ENCODE measurements at regions not wholly inside any gene's neighbourhood (a gene's known extent, or its start where the extent isn't known, plus 50 kb on each side); places are given as distances from the start of the nearest gene placed in this dataset.

DNA sequence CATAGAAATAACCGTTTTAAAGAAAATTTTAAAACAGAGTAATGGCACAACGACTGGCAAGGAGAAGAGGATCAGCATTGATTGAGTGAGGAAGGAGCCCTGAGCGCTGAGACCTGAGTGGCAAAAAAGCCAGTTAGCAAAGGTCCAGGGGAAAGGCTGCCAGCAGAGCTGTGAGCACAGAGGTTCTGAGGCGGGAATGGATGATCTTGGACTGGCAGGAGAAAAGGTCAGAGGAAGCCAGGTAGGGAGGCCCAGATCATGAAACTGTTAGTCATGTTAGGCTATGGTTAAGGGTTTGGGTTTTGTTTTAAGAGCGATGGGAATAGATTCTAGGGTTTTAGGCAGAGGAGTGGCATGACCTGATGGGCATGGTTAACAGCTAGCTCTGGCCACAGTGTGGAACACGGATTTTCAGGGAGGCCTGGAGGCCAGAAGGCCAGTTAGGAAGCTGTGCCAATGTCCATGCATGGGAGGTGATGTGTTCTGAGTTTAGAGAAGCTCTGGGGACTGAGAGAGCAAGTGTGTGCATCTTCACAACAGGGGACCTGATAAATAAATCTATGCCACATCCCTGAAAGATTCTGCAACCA is 57.7 kb upstream of the GALNT10 start:
- no peak overlapping the region for H3K27ac ChIP-seq
- no peaks in the 10 kb centered on the region for H3K4me1 ChIP-seq
- H3K36me3 ChIP-seq = no peaks in the 10 kb centered on the region
- H3K9me3 ChIP-seq = no peaks in the 10 kb centered on the region
- no peak for TF ChIP-seq POLR2AphosphoS5 (IDR thresholded peaks at IDR 0.05; ENCODE audit: insufficient read depth in 1 of 2, low read depth in 1 of 2)
- TF ChIP-seq, protein P1, sequence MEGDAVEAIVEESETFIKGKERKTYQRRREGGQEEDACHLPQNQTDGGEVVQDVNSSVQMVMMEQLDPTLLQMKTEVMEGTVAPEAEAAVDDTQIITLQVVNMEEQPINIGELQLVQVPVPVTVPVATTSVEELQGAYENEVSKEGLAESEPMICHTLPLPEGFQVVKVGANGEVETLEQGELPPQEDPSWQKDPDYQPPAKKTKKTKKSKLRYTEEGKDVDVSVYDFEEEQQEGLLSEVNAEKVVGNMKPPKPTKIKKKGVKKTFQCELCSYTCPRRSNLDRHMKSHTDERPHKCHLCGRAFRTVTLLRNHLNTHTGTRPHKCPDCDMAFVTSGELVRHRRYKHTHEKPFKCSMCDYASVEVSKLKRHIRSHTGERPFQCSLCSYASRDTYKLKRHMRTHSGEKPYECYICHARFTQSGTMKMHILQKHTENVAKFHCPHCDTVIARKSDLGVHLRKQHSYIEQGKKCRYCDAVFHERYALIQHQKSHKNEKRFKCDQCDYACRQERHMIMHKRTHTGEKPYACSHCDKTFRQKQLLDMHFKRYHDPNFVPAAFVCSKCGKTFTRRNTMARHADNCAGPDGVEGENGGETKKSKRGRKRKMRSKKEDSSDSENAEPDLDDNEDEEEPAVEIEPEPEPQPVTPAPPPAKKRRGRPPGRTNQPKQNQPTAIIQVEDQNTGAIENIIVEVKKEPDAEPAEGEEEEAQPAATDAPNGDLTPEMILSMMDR (IDR thresholded peaks at IDR 0.05) = no peak
- TF ChIP-seq POLR2A (IDR thresholded peaks at IDR 0.05) = no peak
- intact Hi-C loops (cut with DNase I) = no loop called here
- H3K4me3 ChIP-seq = no peak overlapping the region
- H3K27me3 ChIP-seq = no peaks in the 10 kb centered on the region
- DNase-seq (ENCODE audit: extremely low spot score in 2 of 2) = no peak

DNA sequence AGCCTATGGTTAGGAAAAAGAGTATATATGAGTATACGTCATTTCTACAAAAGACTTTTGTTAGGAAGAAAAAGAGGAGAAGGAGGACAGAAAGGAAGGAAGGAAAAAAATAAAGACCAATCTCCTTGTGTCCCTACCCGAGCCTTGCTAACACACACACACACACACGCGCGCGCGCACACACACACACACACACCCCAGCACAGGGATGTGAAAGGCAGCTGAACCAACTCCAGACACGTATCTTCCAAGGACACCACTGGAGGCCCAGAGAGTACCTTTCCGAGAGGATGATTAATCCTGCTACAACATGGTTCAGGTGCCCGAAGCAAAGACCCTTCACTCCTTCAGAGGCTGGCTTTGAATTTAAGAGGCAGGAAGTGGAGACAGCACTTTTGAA is 56.9 kb upstream of the GALNT10 start:
- no peaks in the 10 kb centered on the region for H3K9me3 ChIP-seq
- no peaks in the 10 kb centered on the region for H3K36me3 ChIP-seq
- H3K27me3 ChIP-seq = no peaks in the 10 kb centered on the region
- no peaks in the 10 kb centered on the region for H3K4me1 ChIP-seq
- H3K27ac ChIP-seq = no peak overlapping the region
- TF ChIP-seq, protein P1 (IDR thresholded peaks at IDR 0.05) = no peak
- TF ChIP-seq POLR2AphosphoS5 (IDR thresholded peaks at IDR 0.05; ENCODE audit: insufficient read depth in 1 of 2, low read depth in 1 of 2) = no peak
- no peak for TF ChIP-seq POLR2A (IDR thresholded peaks at IDR 0.05)
- no peak overlapping the region for H3K4me3 ChIP-seq
- no peak for DNase-seq (ENCODE audit: extremely low spot score in 2 of 2)
- intact Hi-C loops (cut with DNase I) = no loop called here

DNA sequence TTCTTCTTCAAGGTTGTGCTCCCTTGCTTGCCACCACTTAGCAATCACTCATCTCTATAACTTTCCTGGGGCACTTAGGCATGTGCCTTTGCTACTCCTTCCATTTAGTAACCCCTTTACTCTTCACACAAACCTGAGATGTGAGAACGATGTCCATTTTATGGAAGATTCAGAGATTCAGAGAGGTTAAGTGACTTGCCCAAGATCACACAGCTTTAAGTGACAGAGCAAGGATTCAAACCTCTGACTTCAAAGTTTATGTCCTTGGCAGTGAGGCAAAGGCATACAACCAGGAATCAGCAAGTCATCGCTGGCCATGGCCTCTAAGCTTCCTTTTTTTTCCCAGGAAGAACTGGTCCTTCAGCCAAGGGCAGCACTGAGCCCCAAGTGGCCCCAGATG is 56.0 kb upstream of the GALNT10 start:
- no peak overlapping the region for H3K27ac ChIP-seq
- H3K36me3 ChIP-seq = no peaks in the 10 kb centered on the region
- no peaks in the 10 kb centered on the region for H3K4me1 ChIP-seq
- no peak overlapping the region for H3K4me3 ChIP-seq
- TF ChIP-seq POLR2A (IDR thresholded peaks at IDR 0.05) = no peak
- TF ChIP-seq, protein P1 (IDR thresholded peaks at IDR 0.05) = no peak
- no peak for TF ChIP-seq POLR2AphosphoS5 (IDR thresholded peaks at IDR 0.05; ENCODE audit: insufficient read depth in 1 of 2, low read depth in 1 of 2)
- H3K27me3 ChIP-seq = no peaks in the 10 kb centered on the region
- no peak for DNase-seq (ENCODE audit: extremely low spot score in 2 of 2)
- intact Hi-C loops (cut with DNase I) = no loop called here
- H3K9me3 ChIP-seq = no peaks in the 10 kb centered on the region

DNA sequence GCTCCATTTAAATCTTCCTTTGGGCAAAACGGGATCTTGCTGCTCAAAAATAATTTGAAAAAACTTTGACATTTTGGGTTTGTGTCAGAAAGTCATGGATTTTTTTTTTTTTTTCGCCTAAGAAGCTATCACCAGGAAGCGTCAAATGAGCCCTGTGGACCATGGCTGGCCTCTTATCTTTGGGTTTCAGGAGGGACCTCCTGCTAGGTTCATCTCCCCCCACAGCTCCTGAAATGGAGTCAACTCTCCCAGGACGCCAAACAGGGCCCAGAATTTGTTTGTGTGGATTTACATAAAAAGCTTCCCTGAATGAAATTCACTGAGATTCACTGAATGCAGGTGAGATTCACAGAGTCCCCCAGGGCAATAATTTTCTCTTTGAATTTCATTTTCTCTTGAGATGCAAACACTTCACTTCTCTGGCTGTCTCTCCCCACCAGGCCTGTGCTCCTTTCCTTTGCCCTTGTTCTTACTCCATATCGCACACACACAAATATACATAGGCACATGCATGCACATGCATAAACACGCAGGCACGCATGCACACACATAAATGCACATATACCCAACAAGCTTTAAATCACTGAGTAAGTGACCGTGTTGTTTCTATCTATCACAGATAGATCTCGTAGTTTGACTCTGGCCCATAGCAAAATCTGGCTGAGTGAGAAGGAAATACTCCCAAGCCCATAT is 55.3 kb upstream of the GALNT10 start:
- intact Hi-C loops (cut with DNase I) = no loop called here
- DNase-seq (ENCODE audit: extremely low spot score in 2 of 2) = no peak
- H3K9me3 ChIP-seq = no peaks in the 10 kb centered on the region
- no peak overlapping the region for H3K27ac ChIP-seq
- H3K36me3 ChIP-seq = no peaks in the 10 kb centered on the region
- no peaks in the 10 kb centered on the region for H3K27me3 ChIP-seq
- no peak overlapping the region for H3K4me3 ChIP-seq
- no peaks in the 10 kb centered on the region for H3K4me1 ChIP-seq
- TF ChIP-seq POLR2AphosphoS5 (IDR thresholded peaks at IDR 0.05; ENCODE audit: insufficient read depth in 1 of 2, low read depth in 1 of 2) (no peak), POLR2A (IDR thresholded peaks at IDR 0.05) (no peak)
- TF ChIP-seq, protein P1 (IDR thresholded peaks at IDR 0.05) = no peak

DNA sequence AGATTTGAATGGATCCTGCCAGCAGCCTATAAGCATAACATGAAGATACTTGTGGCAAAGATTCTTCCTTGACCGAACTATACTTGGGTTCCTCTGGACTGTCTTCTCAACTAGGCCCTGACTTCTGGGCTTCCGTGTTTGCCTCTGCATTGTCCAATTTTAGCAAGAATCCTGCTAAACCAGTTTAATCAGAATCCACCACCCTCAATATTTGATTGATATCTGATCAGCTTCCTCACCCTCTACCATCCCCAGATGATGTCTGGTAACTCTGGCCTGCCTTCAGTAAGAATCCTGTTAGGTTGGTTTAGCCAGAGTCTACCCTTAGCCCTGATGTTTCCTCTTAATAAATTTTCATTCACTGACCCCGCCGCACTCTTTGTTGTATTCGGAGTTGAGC is 54.4 kb upstream of the GALNT10 start:
- no peak for TF ChIP-seq POLR2A (IDR thresholded peaks at IDR 0.05)
- Histone ChIP-seq H3K36me3 (no peaks in the 10 kb centered on the region), H3K4me3 (no peak overlapping the region), H3K4me1 (no peaks in the 10 kb centered on the region), H3K27me3 (no peaks in the 10 kb centered on the region), H3K9me3 (no peaks in the 10 kb centered on the region), H3K27ac (no peak overlapping the region)
- DNase-seq (ENCODE audit: extremely low spot score in 2 of 2) = no peak
- intact Hi-C loops (cut with DNase I) = no loop called here
